Activated CD8-positive, alpha-beta memory T cell treated with anti-CD3 and anti-CD28 coated beads, Interleukin-2, amount 50 U/mL, for 24 hours (primary cell): ENCODE measurements at regions not wholly inside any gene's neighbourhood (a gene's known extent, or its start where the extent isn't known, plus 50 kb on each side); places are given as distances from the start of the nearest gene placed in this dataset.

Source experiments
- DNase-seq: peaks from one replicate; pipeline ENCODE4 v3.0.0-alpha.2; 2020; ENCODE audit errors: extremely low read depth

DNA sequence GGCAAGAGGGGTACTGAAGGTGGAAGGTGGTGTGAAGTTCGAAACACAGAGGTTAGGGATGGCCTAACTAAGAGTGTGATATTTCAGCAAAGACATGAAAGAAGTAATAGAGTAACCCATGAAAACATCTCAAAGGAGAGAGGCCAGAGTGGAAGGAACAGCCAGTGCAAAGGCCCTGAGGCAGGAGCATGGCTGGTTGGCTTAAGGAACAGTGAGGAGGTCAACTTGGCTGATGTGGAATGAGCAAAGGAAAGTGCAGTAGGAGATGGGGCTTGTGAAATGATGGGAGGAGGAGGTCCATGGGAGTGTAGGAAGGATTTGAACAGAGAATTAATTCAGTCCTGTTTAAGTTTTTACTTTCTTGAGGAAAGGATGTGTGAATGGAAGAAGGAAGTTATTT lies 178.3 kb upstream of the ZNF608 start:
- DNase-seq, result no peak

DNA sequence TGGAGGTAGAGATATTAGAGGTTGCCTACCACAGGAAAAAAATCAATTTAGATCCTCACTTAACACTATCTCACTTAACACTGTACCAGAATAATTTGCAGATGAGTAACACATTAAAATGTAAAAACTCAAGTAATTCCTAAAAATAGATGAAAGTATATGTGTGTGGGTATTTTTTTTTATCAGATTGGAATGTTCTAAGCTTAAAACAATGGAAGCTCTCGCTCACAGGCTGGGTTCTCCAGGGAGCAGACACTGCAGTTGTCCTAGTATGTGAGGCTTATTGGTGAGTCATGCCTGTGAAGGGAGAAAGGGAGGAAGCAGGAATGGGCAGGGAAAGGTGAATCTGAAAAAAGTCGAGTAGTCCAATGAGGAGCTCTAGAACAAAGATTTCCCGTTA lies 181.3 kb upstream of the ZNF608 start:
- DNase-seq, result no peak

DNA sequence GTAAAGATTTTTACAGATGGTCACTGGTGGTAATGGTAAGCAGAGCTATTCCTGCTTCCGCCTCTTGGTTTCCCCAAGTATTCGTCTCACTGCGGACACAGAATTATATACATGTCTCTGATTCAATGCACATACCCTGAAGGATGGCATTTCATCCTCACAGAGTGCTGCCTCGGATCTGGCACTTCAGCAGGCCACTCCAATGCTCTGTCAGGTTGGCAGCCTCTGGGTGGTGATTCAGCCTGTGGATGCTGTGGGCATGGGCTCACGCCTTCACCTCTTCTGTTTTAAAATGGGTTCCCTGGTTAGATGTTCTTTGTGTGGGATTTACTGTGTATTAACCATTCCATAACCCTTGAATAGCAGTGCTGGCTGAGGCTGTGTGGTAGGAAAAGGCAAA lies 182.6 kb upstream of the ZNF608 start:
- DNase-seq, result no peak

DNA sequence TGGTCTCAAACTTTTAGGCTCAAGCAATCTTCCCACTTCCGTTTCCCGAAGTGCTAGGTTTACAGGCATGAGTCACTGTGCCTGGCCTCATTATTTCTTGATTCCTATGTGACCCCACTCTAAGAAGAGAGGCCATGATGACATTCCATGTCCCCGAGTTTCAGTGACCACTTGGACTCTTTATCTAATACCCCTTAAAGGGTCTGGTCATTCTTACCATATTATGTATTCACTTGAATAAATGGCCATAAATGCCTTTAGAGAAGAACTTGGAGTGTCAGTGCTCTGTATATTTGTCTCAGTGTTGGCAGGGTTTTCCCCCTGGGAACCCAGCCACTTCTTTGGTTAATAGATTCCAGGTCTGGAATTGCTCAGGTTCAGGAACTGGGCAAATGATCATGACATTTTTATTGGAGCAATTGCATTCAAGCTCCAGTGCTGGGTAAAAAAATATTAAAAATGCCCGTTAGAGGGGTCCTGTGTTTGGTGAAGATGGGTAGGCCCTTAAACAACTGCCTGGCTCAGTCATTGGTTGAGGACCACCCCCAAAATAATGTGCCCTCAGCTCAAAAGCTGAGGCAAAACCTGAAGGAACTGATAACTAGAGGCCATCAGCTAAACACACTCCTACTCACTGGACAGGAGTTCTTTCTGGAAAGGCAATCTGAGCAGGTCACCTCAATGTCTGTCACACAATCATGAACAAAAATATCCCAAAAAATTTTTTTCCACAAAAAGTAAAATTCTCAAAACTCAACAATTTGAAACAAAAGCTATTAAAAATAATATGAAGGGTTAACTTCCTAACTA lies 186.6 kb upstream of the ZNF608 start:
- no peak for DNase-seq

DNA sequence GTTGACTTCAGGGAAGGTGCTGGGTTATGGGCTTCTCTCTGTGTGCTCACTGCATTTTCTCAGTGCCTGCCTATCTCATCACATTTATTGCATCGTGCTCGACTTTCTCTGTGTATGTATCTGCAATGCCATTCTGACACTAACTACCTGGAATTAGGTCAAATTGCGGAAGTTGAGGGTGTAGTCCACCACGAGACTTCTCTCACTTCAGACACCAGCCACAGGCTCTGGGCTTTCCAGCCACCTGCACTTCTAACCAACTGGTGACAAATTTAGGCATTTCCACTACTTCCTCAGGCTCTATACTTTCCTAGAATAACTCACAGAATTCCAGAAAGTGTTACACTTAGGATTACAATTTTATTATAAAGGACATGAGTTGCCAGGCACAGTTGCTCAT lies 188.6 kb upstream of the ZNF608 start:
- no peak for DNase-seq

DNA sequence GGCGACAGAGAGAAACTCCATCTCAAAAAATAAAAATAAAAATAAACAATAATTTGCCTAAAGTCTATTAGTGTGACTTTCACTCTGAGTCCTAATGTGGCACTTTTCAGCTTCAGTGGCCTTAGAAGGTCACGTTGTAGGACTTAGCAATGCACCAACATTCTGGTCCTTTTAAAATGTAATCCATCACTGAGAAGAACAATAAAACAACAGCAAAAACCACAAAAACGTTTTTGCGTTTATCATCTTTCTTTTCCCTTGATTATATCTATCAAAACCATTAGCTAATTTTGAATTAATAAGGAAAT lies 190.1 kb upstream of the ZNF608 start:
- DNase-seq, result no peak

DNA sequence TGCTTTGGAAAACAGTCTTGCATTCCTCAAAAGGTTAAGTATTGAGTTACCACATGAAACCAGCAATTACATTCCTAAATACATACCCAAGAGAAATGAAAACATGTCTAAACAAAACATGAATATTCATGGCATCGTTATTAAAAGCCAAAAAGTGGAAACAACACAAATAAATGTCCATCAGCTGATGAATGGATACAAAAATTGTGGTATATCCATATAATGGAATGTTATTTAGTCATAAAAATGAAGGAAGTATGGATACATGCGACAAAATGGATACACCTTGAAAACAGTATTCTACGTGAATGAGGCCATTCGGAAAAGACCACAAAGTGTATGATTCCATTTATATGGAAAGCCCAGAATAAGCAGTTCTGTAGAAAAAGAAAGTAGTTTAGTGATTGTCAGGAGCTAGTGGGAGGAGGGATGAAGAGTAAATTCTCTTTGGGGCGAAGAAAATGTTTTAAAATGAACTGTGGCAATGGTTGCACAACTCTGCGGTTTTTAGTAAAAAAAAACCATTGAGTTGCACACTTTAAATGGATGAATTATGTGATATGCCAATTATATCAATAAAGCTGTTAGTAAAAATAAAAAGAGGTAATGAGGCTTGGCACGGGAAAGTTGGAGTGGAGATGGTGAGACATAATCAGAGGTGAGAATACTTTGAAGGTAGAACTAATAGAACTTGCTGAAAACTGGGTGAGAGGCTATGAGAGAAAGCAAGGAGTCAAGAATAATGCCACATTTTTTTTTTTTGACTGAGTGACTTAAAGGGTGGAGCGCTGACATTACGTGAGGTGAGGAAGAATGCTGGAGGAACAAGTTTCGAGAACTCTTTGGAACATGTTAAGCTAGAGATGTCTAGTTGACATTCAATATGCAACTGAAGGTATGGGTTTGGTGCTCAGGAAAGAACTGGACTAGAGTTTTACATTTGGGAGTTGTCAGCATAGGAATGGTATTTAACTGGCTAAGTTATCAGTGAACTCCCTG lies 194.9 kb upstream of the ZNF608 start:
- no peak for DNase-seq

DNA sequence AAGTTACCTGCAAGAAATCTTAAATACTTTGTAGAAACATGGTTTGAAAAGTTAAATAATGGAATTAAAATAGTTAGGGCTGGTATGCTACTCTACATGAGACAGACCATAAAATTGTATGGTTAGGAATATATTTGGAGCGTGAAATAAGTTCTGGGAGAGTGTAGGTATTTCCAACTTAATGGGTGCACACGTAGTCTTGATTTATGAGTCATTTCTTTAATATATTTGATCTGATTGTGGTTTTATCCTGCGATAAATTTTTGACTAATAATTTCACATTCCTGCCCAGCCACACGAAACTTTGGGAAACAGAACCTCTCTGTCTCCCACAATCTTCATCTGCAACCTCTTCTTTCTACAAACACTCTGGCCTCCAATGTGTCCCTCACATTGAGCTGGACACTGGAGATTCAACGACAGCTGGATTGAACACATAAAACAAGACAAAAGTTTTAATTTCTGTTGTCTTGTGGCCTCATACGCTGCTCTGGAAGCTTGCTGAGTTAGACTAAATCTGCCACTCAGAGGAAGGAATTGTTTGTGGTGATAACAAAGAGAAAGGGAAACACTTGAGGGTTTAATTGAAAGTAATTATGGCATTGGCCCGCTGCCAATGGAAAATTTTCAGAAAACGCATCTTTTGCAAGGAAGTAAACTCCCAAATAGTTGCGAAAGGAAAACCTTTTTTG lies 201.8 kb upstream of the ZNF608 start:
- no peak for DNase-seq

DNA sequence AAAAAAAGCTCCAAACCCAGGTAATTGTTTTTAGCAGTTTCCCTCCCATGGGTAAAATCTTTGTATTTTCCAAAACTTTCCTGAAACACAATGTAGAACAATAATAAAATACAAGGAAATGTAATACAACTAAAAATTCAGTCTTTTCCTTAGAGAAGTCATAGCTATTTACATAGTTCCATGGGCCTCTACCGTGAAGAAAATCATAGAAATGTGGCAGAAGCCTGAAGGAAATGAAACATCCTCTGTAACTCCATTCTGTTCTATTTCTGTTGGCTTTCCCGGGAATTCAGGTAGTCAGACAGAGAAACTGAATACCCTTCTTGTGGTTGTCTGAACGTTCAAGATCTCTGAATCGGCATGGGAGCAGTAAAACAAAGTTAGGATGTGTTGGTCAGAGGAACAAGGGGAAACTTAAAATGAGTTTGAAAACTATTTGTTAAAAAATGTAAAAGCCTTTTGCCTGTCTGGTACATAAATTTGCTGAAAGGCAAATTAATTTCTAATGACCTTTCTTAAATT lies 202.4 kb upstream of the ZNF608 start:
- no peak for DNase-seq

DNA sequence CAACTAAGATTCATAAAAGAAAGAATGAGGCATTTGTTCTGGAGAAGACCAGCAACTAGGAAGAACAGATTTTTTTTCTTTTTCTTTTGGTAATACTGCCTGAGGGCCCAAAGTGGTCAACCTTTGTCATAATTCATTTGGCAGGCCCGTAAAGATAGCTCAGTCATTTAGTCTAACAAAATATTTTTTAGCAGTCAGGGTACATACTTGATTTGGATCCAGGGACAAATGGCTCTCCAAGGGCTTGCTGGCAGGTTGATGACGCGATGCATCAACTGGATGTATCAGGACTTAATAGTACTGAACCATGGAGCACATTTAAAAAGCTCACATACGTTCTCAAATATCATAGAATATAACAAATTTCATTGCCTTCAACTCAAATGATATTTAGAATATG lies 203.4 kb upstream of the ZNF608 start:
- no peak for DNase-seq

DNA sequence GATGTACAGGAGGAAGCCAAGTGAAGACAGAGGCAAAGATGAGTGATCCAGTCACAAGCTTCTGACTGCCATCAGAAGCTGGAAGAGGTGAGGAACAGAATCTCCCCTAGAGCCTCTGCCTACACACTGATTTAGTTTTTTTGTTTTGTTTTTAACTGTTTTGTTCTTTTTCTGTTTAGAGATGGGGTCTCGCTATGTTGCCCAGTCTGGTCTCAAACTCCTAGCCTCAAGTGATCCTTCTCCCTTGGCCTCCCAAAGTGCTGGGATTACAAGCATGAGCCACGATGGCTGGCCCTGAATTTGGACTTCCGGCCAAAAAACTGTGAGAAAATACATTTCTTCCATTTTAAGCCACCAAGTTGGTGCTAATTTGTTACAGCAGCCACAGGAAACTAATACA lies 204.7 kb upstream of the ZNF608 start:
- no peak for DNase-seq

DNA sequence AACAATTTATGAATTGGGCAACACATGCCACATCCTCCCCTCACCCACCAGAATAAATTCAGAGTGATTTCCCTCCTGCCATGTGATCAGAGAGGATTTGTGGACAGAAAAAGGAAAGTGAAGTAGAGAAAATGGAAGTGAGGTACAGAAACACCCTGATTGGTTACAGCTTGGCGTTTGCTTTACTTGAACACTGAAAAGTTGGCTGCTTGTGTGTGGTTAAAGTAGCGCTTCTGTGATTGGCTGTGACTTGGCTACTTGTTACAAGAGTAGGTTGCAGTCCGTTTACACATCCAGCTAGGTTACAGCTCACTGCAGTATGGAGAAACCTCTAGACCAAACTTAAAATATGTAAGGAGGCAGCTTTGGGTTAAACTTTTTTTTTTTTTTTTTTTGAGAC lies 205.2 kb upstream of the ZNF608 start:
- DNase-seq, result no peak

DNA sequence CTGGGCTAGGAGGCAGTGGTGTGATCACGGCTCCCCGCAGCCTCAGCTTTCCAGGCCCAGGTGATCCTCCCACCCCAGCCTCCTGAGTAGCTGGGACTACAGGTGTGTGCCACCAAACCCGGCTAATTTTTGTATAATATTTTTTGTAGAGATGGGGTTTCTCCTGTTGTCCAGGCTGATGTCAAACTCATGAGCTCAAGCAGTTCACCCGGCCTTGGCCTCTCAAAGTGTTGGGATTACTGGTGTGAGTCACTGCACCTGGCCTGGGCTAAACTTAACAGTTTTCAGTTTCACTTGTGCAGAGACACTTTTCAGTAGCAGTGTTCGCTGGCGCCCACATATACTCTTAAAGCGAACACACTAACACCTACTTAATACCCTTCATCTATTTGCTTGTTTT lies 205.6 kb upstream of the ZNF608 start:
- DNase-seq, result no peak

DNA sequence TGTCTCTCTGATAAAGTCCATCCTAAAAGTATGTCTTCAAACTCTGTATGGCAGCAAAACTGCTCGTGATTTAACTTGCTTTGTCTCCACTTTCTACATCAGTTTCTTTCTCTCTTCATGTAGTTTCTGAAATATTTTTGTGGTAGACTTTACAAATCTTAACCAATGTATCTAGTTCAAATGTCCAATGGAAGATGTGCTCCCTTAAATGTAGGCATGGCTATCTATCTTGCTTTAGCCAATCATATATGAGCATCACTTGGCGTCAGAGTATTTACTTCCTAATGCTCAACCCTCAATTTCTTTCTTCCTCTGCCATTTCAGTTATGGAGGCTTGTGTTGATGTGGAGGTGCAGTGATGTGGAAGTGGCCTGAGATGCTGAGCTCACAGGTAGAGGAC lies 206.1 kb upstream of the ZNF608 start:
- DNase-seq, result no peak

DNA sequence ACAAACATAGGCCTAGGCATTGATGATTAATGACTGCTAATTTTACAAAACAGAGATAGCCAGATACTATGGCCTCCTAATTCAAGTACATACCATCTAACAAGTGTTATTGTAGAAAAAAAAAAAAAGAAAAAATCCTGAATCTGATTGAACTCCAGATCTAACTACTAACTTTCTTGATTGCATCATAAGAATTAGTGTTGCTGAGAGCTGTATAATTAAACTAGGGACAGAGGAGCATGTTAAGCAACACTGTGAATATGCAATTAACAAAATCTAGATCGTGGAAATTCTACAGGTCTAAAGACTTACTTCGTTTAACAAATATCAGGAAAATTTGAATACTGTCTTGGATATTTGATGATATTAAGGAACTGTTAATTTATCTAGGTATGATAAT lies 208.3 kb upstream of the ZNF608 start:
- no peak for DNase-seq

DNA sequence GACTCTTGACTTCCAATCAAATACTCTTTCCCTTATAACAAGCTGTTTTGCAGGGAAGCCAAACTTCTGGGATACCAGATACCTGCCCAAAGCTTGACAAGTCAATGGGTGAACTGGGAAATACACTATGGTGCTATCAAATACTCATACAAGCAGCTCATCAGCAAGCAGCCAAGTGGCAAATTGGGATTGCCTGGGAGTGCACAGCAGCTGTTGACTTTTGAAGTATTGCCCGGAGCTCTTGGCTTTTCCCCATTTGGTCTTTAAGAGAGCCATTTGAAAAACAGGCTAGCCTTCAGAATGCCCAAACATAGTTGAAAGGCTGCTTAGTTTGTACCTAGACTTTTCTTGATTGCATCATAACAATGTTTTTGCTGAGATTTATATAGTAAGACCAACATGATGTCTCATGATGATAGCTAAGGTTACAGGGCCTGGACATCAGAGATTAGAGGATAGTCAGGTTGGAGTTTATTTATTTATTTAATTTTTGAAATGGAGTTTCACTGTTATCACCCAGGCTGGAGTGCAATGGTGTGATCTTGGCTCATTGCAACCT lies 210.1 kb upstream of the ZNF608 start:
- no peak for DNase-seq

DNA sequence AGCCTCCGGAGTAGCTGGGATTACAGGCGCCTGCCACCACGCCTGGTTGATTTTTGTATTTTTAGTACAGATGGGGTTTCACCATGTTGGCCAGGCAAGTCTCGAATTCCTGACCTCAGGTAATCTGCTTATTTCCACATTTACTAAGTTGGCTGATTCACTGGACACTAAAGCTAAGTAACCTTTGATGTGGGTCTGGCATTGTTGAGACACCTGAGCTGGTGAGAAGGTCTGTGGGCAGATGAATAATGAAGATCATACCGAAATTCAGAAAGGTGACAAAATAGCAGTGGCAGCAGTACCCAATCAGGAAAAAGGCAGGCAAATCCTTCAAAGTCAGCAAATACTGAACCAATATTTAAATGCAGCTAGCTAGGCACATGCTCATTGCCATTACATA lies 210.6 kb upstream of the ZNF608 start:
- DNase-seq, result no peak

DNA sequence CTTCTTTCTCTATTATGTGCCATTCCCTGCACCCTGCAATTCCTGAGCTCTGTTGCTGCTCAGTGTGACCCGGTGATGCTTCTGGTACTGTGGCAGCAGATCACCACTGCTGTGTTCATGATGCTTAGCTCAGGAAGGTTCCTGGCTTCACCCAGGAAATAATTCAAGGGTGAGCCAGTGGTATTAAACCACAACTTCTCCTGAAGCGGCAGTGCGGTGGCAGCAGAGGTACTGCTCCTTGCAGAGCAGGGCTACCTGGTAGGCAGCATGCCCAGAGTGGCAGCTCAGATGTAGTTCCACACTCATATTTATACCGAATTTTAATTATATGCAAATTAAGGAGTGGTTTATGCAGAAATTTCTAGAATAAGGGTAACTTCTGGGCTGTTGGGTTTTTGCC lies 213.8 kb upstream of the ZNF608 start:
- no peak for DNase-seq

DNA sequence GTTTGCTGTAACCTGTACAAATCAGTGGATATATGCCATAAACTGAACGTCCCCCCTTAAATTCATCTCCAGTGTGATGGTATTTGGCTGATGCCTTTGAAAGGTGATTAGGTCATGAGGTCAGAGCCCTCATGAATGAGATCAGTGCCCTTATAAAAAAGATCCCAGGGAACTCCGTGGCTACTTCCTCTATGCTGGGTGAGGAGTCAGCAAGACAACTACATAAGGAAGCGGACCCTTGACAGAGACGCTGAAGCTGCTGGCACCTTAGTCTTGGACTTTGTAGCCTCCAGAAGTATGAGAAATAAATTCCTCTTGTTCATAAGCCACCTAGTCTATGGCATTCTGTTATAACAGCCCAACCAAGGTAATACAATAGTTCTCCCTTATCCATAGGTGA lies 215.1 kb upstream of the ZNF608 start:
- no peak for DNase-seq

DNA sequence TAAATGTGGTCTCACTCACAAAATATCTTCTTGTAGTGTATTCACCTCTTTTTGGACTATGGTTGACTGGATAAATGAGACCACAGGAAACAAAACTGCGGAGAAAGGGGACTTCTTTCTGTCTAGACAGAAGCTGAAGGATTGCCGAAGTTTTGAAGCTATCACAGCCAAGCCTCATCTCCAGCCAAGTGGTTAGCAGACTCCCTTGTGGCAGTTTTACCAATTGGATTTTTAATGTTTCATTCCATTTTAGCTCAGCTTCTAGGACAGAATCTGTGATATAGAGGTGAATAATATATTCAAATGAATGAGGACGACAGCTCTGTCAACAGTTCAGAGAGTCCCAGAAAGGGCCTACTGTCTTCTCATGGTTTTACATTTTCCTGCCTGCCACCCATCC lies 215.7 kb upstream of the ZNF608 start:
- DNase-seq, result no peak

DNA sequence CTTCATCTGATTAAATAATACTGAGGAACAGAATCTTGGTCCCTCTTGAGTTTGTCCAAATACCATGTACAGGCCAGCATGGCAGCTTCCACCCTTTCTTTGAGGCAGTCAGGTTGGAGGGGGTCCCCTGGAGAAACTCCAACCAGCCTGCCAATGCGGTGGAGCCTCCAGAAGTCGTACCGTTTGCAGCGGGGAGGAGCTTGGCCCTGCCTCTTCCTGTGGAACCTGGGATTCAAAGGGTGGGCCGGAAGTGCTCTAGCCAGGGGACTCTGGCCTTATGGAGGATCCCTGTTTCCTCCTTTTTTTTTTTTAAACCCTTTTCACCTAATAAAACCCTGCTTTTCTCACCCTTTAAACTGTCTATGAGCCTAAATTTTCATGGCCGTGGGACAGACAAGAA lies 216.3 kb upstream of the ZNF608 start:
- DNase-seq, result no peak
